ENCODE measurements at regions not wholly inside any gene's neighbourhood (a gene's known extent, or its start where the extent isn't known, plus 50 kb on each side); places are given as distances from the start of the nearest gene placed in this dataset.

DNA sequence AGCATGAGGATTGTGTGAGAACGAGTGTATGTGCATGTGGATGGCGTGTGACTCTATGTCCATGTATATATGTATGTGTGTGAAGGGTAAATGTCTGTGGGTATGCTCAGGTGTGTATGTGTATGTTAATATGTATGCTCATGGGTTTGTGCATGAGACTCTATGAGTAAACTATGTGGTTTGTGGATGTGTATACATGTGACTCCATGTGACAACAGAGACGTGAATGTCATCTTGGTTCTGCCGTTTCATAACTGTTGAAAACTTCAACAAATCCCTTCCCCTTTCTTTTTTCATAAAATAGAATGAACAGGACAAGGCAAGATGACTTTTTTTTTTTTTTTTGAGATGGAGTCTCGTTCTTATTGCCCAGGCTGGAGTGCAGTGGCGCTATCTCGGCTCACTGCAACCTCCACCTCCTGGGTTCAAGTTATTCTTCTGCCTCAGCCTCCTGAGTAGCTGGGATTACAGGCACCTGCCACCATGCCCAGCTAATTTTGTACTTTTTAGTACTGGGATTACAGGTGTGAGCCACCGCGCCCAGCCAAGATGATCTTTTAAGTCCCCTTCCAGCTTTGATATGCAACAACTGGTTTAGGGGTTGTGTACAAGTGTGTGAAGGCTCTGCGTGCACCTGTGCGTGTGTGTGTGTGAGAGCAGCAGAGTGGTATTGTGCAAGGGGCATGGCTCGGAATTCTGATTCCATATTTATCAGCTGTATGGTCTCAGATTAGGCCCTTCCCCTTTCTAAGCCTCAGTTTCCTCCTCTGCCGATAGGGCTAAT is 106.3 kb downstream of the EBNA1BP2 start:
- DNase-seq (ENCODE audit: low read depth in 1 of 2, low spot score in 1 of 2): no peak

GRCh38 chr1:43065191-43065590 is 106.5 kb upstream of the SLC2A1 start:
- no peak for DNase-seq (ENCODE audit: low read depth in 1 of 2, low spot score in 1 of 2)

DNA sequence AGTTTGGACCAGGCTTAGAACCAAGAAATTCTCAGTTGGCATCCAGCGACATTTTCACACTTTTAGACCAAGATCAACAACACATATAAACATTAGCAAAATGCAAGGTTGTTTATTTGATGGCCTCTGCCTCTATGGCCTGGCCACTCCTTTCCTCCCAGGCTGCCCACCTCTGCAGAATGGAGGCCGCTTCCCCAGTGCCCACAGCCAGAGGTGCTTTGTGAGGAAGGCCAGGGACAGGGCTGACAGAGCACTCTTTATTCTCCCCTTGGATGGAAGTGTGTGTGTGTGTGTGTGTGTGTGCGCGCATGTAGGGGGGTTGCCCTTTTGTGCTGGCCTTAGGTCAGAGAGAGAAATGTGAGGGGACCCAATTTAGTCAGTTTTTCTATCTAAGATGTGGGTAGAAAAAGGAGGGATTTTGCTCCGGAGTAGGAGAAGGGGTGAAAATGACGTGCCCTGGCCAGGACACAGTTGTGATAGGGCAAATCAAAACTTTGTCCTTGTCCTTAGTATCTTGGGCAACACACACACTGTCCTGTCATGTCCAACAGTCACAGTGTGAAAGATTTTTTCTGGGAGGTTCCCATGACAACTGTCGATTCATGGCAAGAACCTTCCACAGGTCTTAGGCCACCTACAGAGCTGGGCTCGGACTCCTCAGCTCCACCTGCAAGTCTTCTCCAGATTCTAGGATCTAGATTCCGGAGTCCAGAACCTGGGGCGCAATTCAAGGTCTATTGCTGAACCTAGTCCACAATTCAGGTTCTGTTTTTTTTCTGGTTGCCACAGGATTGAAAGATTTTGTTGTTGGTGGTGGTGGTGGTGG is 104.9 kb upstream of the SLC2A1 start:
- DNase-seq (ENCODE audit: low read depth in 1 of 2, low spot score in 1 of 2): no peak

- no peak for DNase-seq (ENCODE audit: low read depth in 1 of 2, low spot score in 1 of 2)
Observed at GRCh38 chr1:43062527-43063095, 103.9 kb upstream of the SLC2A1 start.

GRCh38 chr1:43061757-43062156 is 103.1 kb upstream of the SLC2A1 start:
- no peak for DNase-seq (ENCODE audit: low read depth in 1 of 2, low spot score in 1 of 2)

GRCh38 chr1:43059640-43060574 is 101.2 kb upstream of the SLC2A1 start:
- DNase-seq (ENCODE audit: low read depth in 1 of 2, low spot score in 1 of 2): no peak

GRCh38 chr1:43058545-43059360 is 100.1 kb upstream of the SLC2A1 start:
- no peak for DNase-seq (ENCODE audit: low read depth in 1 of 2, low spot score in 1 of 2)

DNA sequence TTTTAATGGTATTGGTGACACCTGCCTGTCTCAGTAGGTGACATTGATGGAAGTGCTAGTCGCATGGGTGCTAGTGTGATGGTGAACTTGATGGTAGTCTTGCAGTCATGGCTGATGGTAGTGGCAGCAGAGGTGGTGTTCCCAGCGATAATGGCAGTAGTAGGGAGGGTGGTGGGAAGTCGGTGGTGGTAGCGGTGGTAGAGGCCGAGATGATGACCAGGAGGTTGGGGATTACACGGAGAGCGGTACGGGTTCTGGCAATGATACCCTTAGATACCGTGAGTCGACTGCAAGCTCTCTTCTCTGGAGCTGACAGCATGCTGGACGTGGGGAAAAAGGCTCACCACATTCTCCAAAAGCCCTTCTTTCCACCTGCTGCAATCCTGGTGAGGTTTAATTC is 99.4 kb upstream of the SLC2A1 start:
- no peak for DNase-seq (ENCODE audit: low read depth in 1 of 2, low spot score in 1 of 2)

- no peak for DNase-seq (ENCODE audit: low read depth in 1 of 2, low spot score in 1 of 2)
Observed at GRCh38 chr1:43057567-43057966, 98.9 kb upstream of the SLC2A1 start.

- no peak for DNase-seq (ENCODE audit: low read depth in 1 of 2, low spot score in 1 of 2)
Observed at GRCh38 chr1:43056981-43057391, 98.3 kb upstream of the SLC2A1 start.

GRCh38 chr1:43056460-43056859 is 97.8 kb upstream of the SLC2A1 start:
- no peak for DNase-seq (ENCODE audit: low read depth in 1 of 2, low spot score in 1 of 2)

- DNase-seq (ENCODE audit: low read depth in 1 of 2, low spot score in 1 of 2): no peak
Observed at GRCh38 chr1:43054961-43055360, 96.3 kb upstream of the SLC2A1 start.

DNA sequence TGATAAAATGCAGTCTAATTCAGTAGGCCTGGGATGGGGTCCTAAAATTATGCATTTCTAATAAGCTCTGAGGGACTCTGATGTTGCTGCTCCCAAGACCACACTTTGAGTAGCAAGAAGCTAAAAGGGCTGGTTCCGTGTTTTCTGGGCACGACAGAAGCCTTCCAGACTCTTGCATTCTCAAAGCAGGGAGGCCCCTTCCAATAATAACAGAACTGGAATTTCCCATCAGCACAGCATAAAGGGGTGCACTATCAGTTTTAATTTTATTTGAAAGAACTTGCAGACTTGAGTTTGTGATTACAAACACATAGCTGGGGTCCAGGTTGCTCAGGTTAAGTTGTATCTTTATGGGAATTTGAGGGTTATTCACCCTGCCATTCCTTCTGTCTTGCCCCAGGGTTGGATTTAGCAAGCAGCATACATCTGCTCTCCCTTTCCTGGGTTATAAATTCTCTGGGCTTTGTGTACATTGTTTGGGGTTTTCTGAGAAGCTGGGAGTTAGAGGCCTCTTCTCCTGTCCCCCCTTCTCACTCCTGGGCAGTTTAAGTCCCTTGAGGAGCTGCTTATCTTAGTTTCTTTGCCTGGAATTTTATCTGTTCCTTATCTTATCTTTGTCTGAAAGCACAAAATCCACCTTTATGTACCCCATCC is 94.2 kb upstream of the SLC2A1 start:
- no peak for DNase-seq (ENCODE audit: low read depth in 1 of 2, low spot score in 1 of 2)

DNA sequence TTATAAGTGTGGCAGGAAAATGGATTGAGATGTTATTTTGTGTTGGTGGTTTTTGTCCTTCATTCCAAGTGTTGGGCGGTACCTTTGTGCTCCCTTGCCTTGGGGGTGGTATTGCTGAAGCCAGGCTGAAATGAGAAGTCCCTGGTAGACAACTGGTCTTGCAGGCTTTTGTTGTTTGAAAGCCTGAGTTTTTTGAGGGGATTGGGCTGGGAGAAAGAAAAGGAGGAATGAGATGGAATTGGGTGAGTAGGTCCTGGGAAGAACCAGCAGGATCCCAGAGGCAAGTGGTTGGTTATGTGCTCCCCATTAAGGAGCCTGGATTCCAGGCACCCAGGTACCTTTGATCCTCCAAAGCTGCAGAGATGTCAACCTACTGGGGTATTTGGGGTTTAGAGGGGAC is 93.7 kb upstream of the SLC2A1 start:
- no peak for DNase-seq (ENCODE audit: low read depth in 1 of 2, low spot score in 1 of 2)

GRCh38 chr1:43049481-43049880 is 90.8 kb upstream of the SLC2A1 start:
- no peak for DNase-seq (ENCODE audit: low read depth in 1 of 2, low spot score in 1 of 2)

DNA sequence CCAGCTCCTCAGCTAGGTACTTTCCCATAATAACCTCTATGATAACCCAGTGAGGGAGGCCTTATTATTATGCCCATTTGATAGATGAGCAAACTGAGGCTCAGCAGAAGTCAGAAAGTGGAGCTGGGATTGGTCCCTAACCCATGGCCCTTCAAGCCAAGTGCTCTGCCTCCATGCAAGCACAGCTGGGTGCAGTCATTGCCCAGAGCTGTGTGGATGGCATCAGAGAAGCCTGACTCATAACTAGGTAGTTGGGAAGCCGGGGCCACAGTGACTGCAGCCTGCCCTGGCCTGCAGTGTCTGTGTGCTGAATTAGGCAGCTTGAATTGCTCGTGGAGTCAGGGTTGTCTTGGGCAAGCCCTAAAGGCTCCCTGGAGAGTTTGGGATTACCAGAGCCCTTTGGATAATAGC is 89.9 kb upstream of the SLC2A1 start:
- no peak for DNase-seq (ENCODE audit: low read depth in 1 of 2, low spot score in 1 of 2)

- DNase-seq (ENCODE audit: low read depth in 1 of 2, low spot score in 1 of 2): no peak
Observed at GRCh38 chr1:43047135-43047534, 88.5 kb upstream of the SLC2A1 start.

- no peak for DNase-seq (ENCODE audit: low read depth in 1 of 2, low spot score in 1 of 2)
Observed at GRCh38 chr1:43044572-43045361, 86.1 kb upstream of the SLC2A1 start.

GRCh38 chr1:43043695-43044094 is 85.0 kb upstream of the SLC2A1 start:
- DNase-seq (ENCODE audit: low read depth in 1 of 2, low spot score in 1 of 2): no peak
